ENCODE measurements at regions not wholly inside any gene's neighbourhood (a gene's known extent, or its start where the extent isn't known, plus 50 kb on each side); places are given as distances from the start of the nearest gene placed in this dataset.

DNA sequence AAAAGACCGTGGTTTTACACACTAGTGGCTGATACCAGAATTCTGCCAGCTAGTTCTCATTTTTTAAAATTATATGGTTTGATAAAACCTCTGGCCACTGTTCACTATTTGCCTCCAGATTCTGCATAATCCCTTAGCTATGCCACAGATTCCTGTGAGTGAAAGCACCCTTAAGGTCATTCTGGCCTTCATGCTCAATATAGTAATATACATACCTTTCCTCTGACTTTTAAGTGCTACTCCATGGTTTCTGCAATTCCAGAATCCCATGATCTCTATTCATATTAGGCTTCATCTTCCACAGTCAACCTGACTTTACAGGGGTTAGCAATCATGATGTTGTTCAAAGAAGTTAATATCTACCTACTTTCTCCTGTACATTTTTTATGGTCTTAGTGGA lies 274.1 kb upstream of the EDNRB start:
- no peak for TF ChIP-seq POLR2A (IDR thresholded peaks at IDR 0.05)
- no peak for TF ChIP-seq CTCF (IDR thresholded peaks at IDR 0.05)

Data from prostate gland (tissue), 2 donors.